ENCODE measurements at regions not wholly inside any gene's neighbourhood (a gene's known extent, or its start where the extent isn't known, plus 50 kb on each side); places are given as distances from the start of the nearest gene placed in this dataset.

DNA sequence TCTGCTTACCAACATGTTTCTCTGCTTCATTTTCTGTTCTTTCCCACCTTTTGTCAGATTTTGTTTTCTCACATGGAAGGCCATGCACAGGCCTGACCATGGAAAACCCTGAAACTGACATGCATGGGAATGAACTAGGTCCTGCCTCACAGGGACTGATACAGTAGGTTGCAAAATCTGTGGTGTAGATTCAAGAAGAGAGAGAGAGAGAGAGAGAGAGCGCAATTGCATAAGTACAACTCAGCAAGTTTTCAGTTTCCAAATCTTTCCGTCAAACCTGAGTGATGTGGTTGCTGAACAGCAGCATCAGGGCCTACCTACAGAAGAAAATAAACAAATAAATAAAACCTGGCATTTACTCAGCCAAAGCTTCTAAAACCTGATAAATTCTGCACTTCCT, 87.5 kb upstream of the RNF152 start:
- TF ChIP-seq, protein P1, sequence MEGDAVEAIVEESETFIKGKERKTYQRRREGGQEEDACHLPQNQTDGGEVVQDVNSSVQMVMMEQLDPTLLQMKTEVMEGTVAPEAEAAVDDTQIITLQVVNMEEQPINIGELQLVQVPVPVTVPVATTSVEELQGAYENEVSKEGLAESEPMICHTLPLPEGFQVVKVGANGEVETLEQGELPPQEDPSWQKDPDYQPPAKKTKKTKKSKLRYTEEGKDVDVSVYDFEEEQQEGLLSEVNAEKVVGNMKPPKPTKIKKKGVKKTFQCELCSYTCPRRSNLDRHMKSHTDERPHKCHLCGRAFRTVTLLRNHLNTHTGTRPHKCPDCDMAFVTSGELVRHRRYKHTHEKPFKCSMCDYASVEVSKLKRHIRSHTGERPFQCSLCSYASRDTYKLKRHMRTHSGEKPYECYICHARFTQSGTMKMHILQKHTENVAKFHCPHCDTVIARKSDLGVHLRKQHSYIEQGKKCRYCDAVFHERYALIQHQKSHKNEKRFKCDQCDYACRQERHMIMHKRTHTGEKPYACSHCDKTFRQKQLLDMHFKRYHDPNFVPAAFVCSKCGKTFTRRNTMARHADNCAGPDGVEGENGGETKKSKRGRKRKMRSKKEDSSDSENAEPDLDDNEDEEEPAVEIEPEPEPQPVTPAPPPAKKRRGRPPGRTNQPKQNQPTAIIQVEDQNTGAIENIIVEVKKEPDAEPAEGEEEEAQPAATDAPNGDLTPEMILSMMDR (IDR thresholded peaks at IDR 0.05; ENCODE audit: poor library complexity, severe bottlenecking) = no peak
- Histone ChIP-seq H3K9me3 (ENCODE audit: severe bottlenecking) (no peaks in the 10 kb centered on the region), H3K27me3 (ENCODE audit: insufficient read depth, poor library complexity, severe bottlenecking) (no peaks in the 10 kb centered on the region), H3K36me3 (ENCODE audit: low read depth) (no peaks in the 10 kb centered on the region), H3K4me1 (ENCODE audit: insufficient read depth, poor library complexity, severe bottlenecking) (no peaks in the 10 kb centered on the region), H3K27ac (ENCODE audit: poor library complexity, severe bottlenecking) (no peak overlapping the region), H3K4me3 (ENCODE audit: severe bottlenecking) (no peak overlapping the region)
- DNase-seq (ENCODE audit: low spot score) = no peak
- ATAC-seq (ENCODE audit: low read depth) = no peak

DNA sequence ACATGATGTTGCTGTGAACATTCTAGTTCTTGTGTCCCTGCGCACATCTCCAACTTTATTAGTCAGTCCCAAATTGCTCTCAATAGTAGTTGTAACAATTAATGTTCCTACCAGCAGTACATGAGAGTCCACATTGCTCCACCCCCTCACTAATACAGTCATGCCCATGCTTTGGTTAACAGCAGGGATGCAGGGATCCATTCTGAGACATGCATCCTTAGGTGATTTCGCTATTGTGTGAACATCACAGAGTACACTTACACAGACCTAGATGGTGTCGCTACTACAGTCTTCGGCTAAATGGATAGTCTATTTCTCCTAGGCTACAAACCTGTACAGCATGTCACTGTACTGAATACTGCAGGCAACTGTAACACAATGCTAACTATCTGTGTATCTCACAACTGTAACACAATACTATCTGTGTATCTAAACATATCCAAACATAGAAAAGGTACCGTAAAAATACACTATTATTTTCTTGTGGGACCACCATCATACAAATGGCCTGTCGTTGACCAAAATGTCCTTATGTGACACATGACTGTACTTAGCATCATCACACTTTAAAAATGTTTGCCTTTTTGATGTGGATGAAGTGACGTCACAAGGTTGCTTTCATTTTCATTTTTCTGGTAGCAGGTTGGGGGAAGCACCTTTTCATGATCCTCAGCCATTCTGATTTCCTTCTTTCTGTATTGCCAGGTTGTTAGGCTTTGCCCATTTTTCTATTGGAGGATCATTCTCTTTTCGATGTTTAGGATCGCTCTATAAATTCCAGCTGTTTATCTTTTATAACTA, 82.9 kb upstream of the RNF152 start:
- TF ChIP-seq, protein P1 (IDR thresholded peaks at IDR 0.05; ENCODE audit: poor library complexity, severe bottlenecking) = no peak
- DNase-seq (ENCODE audit: low spot score) = no peak
- H3K4me1 ChIP-seq (ENCODE audit: insufficient read depth, poor library complexity, severe bottlenecking) = no peaks in the 10 kb centered on the region
- no peak for ATAC-seq (ENCODE audit: low read depth)
- H3K27ac ChIP-seq (ENCODE audit: poor library complexity, severe bottlenecking) = no peak overlapping the region
- no peak overlapping the region for H3K4me3 ChIP-seq (ENCODE audit: severe bottlenecking)
- H3K27me3 ChIP-seq (ENCODE audit: insufficient read depth, poor library complexity, severe bottlenecking) = no peaks in the 10 kb centered on the region
- H3K36me3 ChIP-seq (ENCODE audit: low read depth) = no peaks in the 10 kb centered on the region
- H3K9me3 ChIP-seq (ENCODE audit: severe bottlenecking) = no peaks in the 10 kb centered on the region

DNA sequence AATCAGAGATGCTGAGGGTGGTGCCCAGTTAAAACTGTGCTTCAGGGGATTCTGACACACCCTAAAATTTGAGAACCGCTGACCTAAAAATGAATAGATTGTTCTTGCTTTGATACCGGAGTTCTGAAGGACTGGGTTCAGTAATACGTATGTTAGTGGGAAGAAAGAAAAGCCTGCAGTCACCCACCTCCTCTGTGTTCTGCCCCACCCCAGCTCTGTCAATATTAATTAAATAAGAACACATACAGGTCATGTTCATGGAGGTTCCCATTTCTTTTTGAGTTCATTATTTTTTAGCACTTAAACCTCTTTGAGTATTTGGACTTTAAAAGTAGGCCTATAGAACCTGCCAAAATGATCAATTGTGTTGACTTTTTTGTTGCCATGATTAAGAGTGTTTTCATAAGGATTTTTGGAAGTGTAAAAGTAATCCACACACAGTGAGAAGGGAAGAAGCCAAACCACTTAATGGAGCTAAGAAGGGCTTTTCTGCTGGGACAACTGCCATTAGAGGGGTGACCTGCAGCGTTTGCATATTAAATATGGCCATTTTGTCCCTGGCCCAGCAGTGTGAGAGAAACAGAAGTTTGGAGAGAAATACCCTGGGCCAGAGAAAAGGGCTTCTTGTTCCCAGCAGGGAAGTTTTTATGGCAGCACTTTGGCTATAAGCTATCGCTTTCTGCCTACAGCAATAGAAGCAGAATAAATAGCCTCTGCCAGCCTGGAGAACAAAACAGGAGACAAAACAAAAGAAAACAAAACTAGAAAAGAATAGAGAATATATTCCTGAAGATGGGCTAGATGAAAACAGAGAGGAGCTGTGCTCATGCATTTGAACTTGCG, 80.7 kb upstream of the RNF152 start:
- Histone ChIP-seq H3K4me1 (ENCODE audit: insufficient read depth, poor library complexity, severe bottlenecking) (no peaks in the 10 kb centered on the region), H3K36me3 (ENCODE audit: low read depth) (no peaks in the 10 kb centered on the region), H3K27me3 (ENCODE audit: insufficient read depth, poor library complexity, severe bottlenecking) (no peaks in the 10 kb centered on the region), H3K9me3 (ENCODE audit: severe bottlenecking) (no peaks in the 10 kb centered on the region), H3K27ac (ENCODE audit: poor library complexity, severe bottlenecking) (no peak overlapping the region), H3K4me3 (ENCODE audit: severe bottlenecking) (no peak overlapping the region)
- ATAC-seq (ENCODE audit: low read depth) (no peak), DNase-seq (ENCODE audit: low spot score) (no peak)
- TF ChIP-seq, protein P1 (IDR thresholded peaks at IDR 0.05; ENCODE audit: poor library complexity, severe bottlenecking) = no peak

DNA sequence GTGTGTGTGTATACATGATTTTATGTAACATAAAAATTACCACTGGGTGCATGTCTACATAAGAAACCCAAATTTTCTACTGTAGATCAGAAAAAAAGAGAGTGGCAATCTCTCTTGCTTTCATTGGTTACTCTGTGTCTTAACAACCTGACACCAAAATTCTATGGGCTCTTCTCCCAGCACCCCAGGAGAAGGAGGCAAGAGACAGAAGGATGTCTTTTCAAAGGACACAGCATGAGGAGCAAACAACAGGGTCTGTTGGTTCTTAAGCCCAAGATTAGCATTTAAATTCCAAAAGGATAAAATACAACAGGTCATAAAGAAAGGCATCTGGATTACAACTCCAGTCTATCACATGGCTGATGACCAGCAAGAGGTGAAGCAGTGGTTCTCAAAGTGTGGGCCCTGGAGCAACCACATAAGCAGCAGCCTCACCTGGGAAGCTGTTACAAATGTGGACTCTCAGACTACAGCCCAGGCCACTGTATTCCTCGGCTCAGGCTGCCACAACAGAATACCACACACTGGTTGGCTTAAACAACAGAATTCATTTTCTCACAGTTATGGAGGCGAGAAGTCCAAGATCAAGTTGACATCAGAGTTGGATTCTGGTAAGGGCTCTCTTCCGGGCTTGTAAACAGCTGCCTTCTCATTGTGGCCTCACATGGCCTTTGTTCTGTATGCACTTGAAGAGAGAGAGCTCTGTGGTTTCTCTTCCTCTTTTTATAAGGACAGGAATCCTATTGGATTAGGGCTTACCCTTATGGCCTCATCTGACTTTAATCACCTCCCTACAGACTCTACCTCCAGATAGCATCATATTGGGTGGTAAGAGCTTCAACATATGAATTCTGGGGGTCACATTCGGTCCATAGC, 79.8 kb upstream of the RNF152 start:
- DNase-seq (ENCODE audit: low spot score) (no peak), ATAC-seq (ENCODE audit: low read depth) (no peak)
- TF ChIP-seq, protein P1 (IDR thresholded peaks at IDR 0.05; ENCODE audit: poor library complexity, severe bottlenecking) = no peak
- H3K9me3 ChIP-seq (ENCODE audit: severe bottlenecking) = no peaks in the 10 kb centered on the region
- no peaks in the 10 kb centered on the region for H3K27me3 ChIP-seq (ENCODE audit: insufficient read depth, poor library complexity, severe bottlenecking)
- H3K27ac ChIP-seq (ENCODE audit: poor library complexity, severe bottlenecking) = no peak overlapping the region
- no peak overlapping the region for H3K4me3 ChIP-seq (ENCODE audit: severe bottlenecking)
- no peaks in the 10 kb centered on the region for H3K36me3 ChIP-seq (ENCODE audit: low read depth)
- no peaks in the 10 kb centered on the region for H3K4me1 ChIP-seq (ENCODE audit: insufficient read depth, poor library complexity, severe bottlenecking)

Measured in RWPE2 (cell line).